ENCODE measurements at regions not wholly inside any gene's neighbourhood (a gene's known extent, or its start where the extent isn't known, plus 50 kb on each side); places are given as distances from the start of the nearest gene placed in this dataset.
"Not testable (repeated sequence)": the region's sequence is repeated elsewhere in the genome, so short reads cannot be mapped to it uniquely, and the experiment has no call there.

DNA sequence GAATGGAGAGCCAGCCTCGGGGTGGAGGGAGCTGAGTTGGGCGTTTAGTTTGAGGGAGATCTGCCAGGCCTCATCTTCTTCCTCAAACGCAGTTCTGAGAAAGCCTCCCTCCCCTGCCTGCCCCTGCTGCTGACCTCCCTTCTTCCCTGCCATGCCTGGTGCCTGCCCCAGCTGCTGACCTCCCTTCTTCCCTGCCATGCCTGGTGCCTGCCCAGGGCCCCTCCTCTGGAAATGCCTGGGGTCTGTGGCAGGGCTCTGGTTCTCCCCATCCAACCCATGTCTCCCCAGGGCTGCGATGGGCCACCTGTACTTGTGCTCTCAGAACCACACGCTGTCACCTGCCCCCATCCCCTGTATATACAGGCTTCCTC lies 114.6 kb downstream of the VEGFA start:
- DNase-seq (ENCODE audit: low spot score), result no peak

DNA sequence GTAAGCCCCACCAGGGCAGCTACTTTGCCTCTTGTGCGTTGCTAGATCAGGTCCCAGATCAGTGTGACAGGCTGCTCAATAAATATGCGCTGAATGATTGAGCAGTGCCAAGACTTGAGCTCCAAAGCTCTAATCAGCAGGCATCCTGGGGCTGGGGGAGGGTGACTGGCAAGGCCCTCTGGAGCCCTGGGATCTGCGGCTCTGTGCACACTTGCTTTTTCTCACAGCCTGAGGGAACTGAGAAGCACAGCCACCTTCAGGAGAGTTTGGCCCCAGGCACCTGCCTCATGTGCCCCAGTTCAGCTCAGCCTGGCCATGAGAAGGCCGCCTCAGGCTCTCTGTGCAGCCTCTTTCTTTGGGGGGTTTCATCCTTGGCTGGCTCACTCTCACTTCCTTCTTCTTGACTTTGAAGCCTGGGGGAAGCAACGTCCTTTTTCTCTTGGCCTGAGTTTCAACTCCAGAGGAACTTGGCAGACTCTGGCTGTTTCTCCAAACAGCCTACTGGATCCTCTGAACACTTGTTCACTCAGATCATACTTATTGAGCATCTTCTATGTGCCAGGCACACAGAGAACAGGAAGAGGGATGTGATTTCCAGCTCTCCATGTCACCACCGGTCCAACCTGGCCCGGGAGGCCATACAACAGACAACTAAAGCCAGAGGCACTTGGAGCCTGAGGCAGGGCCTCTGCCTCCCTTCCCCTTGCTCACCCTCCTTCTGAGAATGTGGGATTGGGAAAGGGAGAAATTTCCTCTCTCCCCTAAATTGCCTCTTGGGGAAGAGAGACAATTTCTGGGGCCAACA lies 114.0 kb downstream of the VEGFA start:
- no peak for DNase-seq (ENCODE audit: low spot score)

DNA sequence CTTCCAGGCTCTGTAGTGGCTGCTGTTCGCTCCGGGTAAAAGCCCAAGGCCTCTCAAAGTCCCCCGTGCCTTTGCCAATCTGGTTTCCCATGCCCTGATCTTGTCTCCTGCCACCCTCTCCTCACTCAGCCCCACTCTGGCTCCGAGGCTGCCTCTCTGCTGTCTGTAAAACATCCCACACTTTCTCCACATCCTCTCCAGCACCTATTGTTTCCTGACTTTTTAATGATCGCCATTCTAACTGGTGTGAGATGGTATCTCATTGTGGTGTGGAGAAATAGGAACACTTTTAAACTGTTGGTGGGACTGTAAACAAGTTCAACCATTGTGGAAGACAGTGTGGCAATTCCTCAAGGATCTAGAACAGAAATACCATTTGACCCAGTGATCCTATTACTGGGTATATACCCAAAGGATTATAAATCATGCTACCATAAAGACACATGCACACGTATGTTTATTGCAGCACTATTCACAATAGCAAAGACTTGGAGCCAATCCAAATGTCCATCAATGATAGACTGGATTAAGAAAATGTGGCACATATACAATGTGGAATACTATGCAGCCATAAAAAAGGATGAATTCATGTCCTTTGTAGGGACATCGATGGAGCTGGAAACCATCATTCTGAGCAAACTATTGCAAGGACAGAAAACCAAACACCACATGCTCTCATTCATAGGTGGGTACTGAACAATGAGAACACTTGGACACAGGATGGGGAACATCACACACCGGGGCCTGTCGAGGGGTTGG lies 112.9 kb downstream of the VEGFA start:
- DNase-seq (ENCODE audit: low spot score), result not testable (repeated sequence)

DNA sequence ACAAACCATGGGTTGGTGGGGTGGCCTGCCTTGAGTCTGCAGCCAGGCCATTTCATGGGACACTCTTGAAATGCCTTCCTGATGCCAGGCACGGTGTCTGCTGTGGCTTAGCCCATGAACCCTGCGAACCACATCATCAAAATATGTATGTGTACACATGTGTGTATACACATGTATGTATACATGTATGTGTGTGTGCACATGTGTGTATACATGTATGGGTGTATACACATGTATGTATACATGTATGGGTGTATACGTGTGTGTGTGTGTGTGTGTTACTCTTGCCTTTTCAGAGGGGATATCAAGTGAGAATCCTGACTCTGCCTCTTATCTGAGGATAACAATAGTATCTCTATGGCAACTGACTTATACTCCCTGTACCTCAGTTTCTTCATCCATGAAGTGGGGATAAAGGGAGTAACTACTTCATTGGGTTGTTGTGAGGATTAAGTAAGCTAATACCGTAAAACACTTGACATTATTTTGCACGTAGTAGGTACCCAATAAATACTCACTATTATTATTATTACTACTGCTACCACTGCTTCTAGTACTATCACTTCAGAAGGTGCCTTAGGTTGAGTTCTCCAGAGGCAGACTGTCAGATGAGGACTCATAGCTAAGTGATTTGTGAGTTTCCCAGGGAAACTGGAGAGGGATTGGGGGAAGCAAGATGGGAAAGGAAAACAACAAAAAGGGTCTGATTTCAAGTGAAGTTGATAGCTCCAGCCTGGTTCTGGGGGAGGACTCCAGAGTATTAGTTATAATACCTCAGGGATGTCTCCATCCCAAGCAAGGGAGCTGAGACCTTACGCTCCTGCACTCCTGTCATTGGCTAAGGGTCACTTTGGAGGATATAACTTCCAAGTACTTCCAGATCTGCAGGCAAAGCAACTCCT lies 110.5 kb downstream of the VEGFA start:
- DNase-seq (ENCODE audit: low spot score), result no peak

DNA sequence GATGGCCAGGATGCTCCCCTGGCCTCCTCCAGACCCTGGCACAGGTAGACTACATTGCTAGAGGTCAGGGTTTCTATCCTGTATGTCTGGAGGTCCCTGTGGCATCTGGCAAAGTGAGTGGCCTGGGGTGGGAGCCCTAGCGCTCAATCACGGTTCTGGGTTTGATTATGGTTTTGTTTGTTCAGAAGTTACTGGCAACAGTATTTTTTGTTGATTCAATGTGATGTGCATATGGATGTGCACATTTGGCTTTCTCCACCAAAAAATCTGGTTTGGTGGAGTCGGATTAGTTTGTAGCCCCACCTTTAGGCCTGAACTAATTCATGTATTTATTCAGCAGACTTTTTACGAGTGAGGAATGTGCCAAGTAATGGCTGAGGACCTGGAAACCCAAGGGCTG lies 109.7 kb downstream of the VEGFA start:
- DNase-seq (ENCODE audit: low spot score), result no peak

DNA sequence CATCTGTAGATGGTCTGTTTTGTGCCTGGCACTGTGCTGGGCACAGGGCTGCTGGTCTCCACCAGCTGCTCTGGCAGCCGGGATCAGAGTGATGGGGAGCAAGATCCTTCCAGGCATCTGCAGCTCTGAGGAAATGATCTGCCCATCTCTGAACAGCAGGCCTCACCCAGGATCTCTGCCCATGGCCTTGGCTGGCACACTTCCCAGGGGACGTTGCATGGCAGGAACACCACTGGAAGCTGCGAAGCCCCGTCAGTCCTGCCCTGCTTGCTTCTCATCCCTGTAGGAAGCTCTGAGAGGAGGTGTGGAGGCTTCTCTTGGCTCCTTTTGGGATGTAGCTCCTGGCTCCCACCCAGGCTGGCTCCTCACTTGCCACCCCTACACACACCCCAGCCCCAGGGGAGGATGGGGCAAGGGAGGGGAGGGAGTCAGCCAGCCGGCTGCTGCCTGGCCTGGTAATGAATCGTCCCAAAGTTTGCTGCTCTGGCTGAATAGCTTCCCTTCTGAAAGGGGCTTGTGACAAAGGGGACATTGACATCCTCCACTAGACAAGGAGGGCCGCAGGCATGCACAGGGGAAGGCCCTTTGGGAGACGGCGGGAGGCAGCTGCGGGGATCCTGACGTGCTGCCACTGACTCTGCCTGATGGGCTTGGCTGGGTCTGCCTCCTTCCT lies 108.9 kb downstream of the VEGFA start:
- DNase-seq (ENCODE audit: low spot score), result no peak

DNA sequence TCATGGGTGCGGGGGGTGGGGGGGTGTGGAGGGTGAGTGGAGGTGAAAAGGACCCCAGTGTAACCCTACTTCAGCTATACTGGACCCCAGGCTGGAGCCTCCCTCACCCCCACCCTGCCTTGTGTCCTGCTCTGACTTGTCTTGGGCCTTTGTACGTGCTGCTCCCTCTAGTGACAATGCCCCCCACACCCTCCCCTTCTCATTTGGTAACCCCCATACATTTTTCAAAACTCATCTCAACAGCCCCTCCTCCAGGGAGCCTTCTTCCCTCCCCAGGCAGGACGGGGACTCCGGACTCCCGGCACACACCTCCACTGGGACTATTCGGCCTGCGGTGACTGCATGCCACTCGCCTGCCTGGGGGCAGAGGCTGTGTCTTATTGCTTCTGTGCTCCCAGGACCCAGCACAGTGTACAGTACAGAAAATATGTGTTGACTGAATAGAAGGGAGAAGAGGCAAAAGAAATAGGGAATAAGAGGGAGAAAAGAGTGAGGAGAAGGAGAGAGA lies 108.2 kb downstream of the VEGFA start:
- no peak for DNase-seq (ENCODE audit: low spot score)

DNA sequence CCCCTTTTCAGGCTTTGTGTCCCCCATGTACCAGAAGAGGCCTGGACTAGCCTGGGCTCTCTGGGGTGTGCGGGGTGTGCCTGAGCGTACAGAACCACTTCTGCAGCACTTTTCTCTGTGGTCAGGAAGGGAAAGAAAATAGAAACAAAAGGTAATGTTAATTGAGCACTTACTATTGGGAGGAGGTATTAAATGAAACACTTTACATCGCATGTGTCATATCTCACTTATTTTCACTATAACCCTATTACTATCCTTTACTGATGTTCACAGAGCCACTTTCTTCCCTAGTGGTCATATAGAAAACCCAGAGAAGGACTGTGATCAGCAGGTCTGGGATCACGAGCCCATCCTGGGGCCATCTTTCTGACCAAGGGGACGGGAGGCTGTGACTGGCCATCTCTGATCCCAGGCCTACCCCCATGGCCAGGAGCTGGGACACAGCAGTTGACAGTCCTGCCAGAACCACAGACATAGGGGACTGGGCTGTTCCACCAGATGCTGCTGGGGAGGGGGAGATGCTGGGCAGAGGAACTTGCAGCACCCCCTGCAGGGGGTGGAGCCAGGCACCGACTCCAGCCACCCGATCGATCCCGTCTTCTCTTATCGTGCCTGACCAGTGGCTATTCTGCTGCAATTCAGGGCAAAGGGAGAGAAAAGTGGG lies 107.6 kb downstream of the VEGFA start:
- DNase-seq (ENCODE audit: low spot score), result no peak

DNA sequence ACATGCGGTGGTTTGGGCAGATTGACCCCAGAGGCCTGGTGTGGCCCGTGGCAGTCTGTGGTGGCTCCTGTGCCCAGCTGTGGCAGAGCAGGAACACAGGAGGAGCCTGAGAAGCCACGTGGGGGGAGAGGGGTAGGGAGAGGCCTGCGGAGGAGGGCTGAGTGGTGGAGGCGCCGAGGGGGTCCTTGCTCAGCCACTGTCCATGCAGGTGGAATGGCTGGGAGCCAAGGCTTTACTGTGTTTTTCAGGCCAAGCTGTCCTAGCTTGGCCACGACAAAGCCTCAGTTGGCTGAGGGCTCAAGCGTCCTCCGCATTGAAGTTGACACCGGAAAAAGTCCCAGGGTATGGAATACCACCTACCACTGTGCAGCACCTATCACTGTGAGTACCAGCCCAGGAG lies 107.0 kb downstream of the VEGFA start:
- no peak for DNase-seq (ENCODE audit: low spot score)

DNA sequence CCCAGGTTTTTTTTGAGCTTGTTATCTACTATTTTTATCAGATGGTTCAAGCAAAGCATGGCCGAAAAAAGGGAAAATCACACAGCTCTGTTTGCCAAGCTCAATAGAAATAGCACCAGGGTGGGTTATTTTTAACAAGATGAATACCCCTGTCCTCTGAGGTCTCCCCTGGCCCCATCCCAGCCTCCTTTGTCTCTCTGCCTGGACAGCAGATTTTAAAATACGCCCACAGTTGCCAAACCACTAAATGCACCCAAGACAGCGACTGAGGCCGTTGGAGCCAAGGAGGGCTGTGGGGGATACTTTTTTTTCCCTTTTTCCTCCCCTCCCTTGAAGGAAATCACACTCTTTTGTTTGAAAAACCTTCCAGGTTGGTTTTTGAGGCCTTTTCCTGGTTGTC lies 106.6 kb downstream of the VEGFA start:
- no peak for DNase-seq (ENCODE audit: low spot score)

DNA sequence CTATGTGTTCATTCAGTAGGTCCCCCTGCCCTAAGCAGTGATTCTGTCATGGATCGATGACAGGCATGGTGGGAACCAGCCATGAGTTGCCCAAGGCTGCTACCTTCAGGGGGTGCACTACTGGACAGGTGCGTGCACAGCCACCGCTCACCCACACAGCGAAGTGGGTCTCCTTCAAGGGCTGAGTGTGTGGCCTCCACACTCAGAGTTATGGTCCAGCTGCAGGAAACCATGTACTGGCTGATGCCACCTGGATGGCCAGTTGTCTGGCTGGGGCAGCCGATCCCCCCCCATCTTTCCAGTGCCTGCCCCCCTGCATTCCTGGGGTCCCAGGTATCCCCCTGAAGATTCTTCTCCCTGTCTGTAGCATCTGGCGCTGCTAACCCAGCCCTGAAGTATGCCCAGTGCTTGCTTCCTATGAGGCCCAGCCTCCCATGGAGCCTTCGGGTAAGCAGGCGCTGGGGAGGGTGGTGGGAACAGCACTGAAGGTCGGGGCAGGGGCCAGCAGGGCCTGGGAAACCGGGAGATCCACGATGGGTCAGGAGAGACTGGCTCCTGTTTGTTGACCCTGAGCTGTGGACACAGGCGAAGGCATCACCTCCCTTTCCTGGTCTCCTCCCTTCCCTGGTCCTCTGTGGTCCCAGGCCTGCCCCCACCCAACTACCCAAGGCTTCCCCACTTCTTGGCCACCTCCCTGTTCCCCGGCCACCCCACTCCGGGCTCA lies 106.0 kb downstream of the VEGFA start:
- DNase-seq (ENCODE audit: low spot score), result no peak

DNA sequence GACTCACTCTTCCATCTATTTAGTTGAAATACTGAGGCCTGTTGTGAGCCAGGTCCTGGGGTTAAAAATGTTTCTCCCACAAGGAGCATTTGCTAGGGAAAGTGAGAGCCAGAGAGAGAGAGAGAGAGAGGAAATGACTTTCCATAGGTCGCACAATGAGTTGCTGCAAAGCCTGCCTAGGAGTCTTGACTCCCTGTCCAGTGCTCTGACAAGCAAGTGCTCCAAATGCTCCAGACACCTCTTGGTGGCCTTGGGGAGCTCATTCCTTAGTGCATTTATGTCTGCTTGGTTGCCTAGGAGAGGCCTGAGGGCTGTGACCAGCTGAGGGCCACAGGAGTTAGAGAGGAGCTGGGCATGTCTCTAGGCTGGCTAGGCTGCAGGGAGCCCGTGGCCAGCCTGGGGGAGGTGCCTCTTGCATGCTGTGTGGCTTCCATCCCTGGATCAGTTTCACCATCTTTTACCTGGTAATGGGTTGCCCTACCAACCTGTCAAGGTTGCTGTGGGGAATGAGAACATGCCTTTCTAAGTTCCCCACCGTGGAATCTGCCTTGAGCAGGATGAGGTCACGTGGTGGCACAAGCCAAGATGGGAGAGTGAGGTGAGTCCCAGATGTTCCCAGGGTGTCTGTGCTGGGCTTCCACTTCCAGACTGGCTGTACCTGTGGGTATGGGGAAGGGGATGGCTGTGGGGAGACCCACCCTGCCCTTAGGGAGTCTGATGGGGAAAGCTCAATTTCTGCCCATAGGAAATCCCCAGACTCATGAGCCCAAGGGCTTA lies 105.0 kb downstream of the VEGFA start:
- DNase-seq (ENCODE audit: low spot score), result no peak

DNA sequence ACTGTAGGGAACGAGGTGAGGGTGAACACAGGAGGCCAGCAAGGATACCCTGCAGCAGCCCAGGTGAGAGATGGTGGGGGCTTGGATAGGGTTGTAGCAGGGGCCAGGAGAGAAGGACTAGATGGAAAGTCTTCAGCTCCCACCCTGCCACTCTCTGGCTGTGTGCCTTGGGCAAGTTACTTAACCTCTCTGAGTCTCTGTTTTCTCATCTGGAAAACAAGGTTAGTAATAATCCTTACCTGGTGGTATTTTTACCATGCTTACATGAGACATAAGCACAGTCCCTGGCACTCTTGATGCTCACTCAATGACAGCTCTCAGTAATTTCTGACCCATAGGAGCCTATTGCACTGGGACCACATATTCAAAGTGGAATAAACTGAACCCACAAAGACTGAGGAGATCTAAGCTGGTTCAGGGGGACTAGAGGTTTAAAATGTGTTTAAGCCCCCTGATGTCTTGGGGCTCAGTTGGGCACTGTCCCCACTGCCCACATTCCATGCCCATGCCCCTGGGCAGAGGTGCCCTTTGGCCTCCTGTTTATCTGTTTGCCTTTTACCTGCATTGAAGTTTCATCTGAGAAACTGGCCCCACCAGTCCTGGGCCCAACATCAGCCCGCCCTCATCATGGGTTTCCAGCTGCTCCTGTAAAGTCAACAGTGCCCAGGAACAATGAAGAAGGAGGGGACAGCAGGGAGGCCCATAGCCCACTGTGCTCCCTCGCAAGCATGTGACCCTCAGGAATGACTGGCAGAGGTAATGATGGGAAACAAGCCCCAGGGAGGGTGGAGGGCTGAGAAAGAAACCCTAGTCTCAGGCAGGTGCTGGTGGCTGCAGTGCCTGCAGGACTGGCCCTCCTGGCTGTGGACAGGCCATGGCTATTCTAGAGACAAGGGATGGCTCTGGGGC lies 104.0 kb downstream of the VEGFA start:
- no peak for DNase-seq (ENCODE audit: low spot score)

DNA sequence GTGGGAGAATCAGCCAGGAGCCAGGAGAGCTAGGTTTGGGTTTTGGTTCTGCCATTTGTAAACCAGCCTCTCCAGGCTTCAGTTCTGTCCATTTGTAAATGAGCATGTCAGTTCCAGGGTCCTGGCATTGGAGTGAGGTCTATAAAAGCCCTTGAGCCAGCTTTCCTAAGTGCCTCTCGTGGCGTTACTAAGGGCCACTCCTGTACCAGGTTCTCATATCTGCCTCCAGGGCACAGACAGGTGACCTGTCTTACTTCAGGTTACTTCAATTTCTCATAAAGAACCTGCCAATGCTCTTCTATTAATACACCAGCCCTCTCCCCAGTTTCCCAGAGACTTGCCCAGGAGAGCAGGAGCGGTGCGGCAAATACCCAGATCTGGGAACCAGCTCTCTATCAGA lies 101.9 kb downstream of the VEGFA start:
- no peak for DNase-seq (ENCODE audit: low spot score)

DNA sequence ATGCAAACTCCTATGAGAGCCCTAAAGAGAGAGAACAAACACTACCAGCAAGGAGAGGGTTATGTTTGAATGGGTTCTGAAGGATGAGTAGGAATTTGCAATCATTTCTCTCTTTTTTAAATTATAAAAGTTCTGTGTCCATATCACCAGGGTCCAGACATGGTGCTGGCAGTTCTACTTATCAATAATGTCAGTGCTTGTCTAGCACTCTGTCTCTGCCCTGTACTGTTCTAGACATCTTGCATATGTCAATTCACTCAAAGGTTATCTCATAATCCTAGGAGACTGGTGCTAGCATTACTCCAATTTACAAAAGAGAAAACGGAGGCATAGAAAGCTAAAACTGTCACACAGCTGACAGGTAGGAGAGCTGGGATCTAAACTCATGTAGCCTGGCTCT lies 101.3 kb downstream of the VEGFA start:
- no peak for DNase-seq (ENCODE audit: low spot score)

DNA sequence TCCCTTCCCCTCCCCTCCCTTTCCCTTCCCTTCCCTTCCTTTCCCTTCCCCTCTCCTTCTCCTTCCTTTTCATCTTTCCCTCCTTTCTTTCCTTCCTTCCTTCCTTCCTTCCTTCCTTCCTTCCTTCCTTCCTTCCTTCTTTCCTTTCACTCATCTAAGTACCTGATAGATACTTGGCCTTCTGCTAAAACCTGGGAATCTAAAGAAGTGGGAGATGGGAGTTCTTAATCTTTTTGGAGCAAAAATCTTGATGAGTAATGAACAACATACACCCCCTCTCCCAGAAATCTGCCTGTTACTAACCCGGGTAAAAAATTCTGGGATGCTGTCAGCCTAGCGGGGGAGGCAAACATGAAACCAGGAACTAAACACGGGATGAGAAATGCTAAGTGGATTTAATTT lies 100.7 kb downstream of the VEGFA start:
- no peak for DNase-seq (ENCODE audit: low spot score)

DNA sequence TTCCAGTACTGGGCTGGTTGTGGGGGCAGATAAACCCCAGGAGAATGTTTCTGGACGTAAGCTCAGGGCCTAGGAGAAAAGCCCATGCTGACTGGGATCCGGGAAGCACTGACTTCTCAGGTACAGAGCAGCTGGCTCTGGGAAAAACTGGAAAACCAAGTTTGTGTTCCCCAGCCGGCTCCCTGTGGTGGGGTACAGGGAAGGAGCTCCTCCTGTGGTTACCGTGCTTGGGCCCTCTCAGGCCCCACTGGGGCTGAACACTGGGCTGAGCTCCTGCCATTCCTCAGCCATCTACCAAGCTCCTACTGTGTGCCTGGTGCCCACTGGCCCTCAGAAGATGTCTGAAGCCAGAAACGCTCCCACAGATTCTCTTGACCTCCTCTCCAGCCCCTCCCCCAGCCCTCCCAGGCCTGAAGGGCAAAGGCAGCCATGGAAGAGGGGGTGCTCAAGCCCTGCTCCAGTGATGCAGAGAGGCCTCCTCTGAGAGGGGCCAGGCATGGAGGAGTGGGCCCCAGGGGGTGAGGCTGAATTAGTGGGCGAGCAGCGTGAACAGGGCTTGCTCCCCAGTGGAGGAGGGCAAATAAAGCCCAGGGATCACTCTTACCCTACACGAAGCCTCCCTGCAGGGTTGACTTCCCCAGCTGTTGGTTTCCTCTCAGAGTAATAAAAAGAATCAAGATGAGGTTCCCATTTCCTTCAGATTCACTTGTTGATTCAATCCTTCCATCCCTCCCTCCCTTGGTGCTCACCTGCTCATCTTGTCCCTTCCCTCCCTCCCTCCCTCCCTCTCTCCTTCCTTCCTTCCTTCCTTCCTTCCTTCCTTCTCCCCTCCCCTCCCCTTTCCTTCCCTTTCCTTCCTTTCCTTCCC lies 100.0 kb downstream of the VEGFA start:
- DNase-seq (ENCODE audit: low spot score), result no peak
